GM21723 (cell line): ENCODE measurements at regions not wholly inside any gene's neighbourhood (a gene's known extent, or its start where the extent isn't known, plus 50 kb on each side); places are given as distances from the start of the nearest gene placed in this dataset.

Source experiments
- ATAC-seq: cut with Tn5 transposase; IDR thresholded peaks from one replicate; pipeline ENCODE4 v1.9.1; 2021; ENCODE audit warnings: mild to moderate bottlenecking, moderate library complexity; ENCODE audit not compliant: unreplicated experiment

DNA sequence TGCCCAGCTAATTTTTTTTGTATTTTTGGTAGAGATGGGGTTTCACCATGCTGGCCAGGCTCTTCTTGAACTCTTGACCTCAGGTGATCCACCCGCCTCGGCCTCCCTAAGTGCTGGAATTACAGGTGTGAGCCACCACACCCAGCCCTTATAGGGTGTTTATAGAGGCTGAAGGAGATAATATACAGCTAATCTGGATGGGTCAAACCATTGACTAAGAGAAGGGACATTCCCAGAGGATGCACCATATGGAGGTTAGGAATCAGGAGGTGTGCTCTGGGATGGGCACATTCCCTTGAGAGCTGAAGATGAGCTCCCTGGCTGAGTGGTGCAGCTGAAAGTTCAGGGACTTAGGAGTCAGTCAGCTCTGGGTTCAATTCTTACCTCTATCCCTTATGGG is 68.3 kb upstream of the SHISA3 start:
- no peak for ATAC-seq

DNA sequence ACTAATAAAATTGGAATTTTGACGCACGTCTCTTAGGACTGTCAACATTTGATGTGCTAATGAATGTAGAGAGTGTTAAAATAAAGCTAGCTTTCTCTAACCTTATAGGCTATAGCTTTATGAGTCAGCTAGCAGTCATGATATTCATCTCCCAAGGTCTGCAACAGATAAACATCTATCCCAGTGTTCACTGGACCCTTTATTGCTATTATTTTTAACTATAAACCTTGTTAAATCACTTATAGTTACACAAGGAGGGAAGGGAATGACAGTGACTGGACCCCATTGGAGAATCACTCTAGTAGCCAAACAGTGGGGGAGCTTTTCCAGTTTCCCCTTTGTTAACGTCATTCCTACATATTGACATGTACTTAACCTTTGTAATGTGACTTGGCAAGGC is 67.9 kb upstream of the SHISA3 start:
- ATAC-seq: no peak

GRCh38 chr4:42330002-42330592 is 67.2 kb upstream of the SHISA3 start:
- no peak for ATAC-seq

DNA sequence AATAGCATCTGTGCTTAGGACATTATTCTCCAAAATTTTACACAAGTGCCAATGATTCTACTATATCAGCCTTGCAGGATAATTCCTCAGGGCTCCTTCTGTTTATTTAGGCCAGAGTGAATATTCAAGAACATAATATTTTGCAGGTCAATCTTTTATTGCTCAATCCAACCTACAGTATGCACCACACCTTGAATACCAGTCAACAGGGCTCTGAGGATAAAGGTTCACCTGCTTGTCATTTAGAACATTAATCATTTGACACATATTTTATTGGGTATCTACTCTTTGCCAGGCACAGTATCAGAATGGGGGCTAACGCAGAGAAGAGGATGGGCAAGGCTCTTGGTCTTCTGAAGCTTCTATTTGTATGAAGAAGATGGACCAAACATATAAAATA is 66.2 kb upstream of the SHISA3 start:
- ATAC-seq: no peak

DNA sequence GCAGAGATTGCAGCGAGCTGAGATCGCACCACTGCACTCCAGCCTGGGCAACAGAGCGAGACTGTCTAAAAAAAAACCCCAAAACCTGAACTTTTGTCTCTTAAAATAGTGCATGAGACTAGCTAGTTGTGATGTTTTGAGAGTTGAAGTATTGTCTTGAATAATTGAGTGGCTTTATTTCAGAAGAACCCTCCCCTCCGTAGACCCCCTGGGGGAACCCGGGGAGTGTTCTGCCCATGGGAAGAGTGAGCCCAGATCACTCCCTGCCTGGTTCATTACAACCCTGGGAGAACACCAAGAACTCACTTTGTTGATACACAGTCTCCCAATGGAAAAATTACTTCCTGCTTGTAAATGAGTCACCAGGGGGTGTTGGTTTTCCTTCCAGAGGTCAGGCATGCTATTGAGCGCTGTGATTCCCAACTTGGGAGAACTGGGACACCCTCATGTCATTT is 65.3 kb upstream of the SHISA3 start:
- no peak for ATAC-seq

- ATAC-seq: no peak
These were observed 57.3 kb upstream of the SHISA3 start for GRCh38 chr4:42339935-42340406.

GRCh38 chr4:42341518-42342026 is 55.7 kb upstream of the SHISA3 start:
- ATAC-seq: no peak

- ATAC-seq: no peak
These were observed 54.8 kb upstream of the SHISA3 start for GRCh38 chr4:42342459-42342858.

- ATAC-seq: peak; percentile 77
These were observed 53.0 kb upstream of the SHISA3 start for GRCh38 chr4:42344309-42344708.

DNA sequence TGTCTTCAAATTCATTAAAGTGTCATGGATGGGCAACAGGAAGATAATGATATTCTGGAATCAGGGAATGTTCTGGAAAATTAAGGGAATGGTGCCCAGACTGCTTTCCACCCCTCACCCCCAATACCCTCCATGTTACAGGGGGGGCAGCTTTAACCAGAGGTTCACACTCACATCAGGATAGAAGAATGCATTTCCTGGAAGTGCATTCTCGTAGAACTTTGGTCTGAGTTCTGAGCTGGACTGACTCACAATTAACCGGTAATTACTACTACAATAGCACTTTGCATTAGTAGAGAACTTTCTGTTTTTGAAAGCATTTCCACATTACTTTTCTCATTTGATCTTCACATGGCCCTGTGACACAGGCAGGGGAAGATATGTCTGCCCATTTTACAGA is 52.5 kb upstream of the SHISA3 start:
- no peak for ATAC-seq

DNA sequence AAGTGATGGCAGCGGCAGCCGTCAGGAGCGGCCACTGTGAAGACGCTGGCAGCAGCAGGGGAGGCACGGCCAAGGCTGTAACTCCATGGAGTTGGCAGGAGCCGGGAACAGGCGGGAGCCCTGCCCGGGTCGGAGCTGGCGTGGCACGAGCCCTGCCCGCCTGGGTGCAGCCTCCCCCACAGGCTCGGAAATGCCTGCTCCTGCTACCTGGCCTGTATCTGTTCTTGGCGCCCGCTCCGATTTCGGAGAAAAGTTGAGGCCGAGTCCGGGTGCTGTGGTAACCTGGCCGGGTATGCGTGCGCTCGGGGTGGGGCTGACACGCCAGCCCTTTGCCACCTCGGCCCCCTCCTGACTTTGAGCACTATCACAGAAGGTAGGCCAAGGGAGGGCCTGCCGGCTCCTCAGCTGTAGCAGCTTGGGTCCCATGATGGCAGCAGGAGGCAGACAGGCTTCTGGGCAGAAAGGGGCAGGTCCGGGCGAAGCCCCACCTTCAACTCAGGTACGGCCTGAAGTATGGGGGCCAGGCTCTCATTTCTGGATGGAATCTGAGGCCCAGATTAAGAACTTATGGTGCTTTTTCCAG is 51.2 kb upstream of the SHISA3 start:
- no peak for ATAC-seq

DNA sequence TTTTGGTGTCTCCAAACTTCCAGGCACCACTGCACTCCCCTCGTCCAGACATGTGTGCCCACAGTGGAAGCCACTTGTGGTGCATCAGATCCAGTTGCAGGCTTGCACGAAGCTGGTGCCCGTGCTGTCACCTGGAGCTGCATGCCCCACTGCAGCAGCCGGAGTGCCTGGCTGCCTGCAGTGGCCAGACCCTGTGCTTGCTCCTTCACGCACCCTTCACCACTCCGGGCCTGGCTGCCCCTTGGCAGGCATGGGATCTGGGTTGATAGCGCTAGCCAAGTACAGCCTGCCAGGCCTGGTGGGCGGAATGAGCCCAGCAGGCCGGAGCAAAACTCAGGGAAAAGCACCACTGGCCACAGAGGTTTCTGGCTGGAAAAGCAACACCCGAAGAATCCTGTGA is 50.2 kb upstream of the SHISA3 start:
- no peak for ATAC-seq
